IPS-NIHi7 (cell line): ENCODE measurements at regions not wholly inside any gene's neighbourhood (a gene's known extent, or its start where the extent isn't known, plus 50 kb on each side); places are given as distances from the start of the nearest gene placed in this dataset.

ENCODE experiments used
- DNase-seq: peaks from one replicate; pipeline ENCODE4 v3.0.0; 2012; ENCODE audit warnings: mixed read lengths; ENCODE audit errors: extremely low spot score

DNA sequence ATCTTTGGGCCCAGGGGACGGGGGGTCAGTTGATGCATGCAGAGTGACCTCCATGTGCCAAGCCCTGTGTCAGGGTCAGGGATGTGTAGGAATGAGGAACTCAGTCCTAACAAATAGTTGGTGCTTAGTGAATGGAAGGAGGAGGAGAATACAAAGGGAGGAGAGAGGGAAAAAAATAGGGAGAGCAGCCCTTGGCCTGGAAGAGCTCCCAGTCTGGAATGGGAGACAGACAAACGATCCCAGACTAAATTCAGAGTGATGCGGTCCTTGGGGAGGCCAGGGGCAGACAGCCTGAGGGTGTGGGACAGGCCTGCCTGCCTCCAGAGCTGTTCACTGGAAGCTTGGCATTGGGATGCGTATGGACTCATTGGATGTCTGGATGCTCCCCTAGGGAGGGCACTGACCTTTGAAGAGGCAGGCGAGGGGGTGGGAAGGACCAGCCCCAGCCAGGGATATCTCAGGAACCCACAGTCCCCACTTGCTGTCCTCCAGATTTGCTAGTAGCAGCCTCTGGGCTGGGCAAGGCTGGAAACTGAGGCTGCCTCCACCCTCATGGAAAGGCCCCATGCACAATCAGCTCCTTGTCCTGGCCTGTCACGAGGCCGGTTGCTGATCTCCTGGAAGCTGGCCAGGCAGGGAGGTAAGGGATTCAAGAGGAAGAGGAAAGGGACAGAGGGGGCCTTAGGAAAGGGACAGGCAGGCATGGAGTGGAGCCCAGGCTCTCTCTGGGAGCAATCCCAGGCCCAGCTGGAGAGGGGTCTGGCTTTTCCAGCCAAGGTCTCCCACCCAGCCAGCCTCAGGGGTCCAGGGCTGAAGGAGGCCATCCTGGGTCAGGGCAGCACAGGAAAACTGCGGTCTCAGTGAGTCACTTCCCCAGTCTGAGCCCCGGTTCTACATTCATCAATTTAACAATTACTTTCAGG, 69.0 kb upstream of the GGTA1 start:
- no peak for DNase-seq

- DNase-seq, result no peak
These were observed 69.6 kb upstream of the GGTA1 start for GRCh38 chr9:121569266-121569648.

GRCh38 chr9:121572581-121572980, 72.9 kb upstream of the GGTA1 start:
- no peak for DNase-seq

DNA sequence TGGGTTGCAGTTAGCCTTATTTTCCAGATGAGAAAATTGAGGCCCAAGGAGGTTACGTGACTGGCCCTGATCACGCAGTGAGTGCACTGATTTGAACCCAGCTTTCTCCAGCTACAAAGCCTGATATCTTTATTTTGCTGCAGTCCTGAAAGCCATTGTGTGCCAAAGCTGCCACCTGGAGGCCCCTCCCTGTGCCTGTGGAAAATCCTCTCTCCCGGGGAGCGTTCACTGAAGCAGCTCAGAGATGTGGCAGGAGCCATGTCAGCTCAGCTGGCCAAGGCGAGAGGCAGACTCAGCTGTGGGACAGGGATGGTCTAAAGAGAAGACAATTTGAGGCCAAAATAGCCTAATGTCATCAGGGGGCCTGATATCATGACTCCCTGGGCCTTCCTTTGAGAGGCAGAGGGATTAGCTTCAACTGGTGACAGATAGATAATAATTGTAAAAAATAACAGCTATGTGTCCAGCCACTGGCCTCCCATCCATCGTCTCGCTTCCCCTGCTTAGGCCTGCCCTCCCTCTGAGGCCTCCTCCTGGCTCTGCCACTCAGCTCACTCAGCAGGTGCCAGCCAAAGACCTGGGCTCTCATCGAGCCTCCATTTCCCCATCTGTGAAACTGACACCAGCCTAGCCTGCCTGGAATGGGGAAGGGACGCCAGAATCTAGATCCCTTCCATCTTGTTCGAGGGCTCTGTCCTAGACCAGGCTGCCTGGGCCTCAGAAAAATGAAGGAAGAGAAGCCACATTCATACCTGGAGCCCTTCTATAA, 74.3 kb upstream of the GGTA1 start:
- DNase-seq, result no peak

- DNase-seq, result no peak
These were observed 75.3 kb upstream of the GGTA1 start for GRCh38 chr9:121574774-121575519.

- DNase-seq, result no peak
These were observed 75.0 kb upstream of the DAB2IP start for GRCh38 chr9:121576281-121577075.

DNA sequence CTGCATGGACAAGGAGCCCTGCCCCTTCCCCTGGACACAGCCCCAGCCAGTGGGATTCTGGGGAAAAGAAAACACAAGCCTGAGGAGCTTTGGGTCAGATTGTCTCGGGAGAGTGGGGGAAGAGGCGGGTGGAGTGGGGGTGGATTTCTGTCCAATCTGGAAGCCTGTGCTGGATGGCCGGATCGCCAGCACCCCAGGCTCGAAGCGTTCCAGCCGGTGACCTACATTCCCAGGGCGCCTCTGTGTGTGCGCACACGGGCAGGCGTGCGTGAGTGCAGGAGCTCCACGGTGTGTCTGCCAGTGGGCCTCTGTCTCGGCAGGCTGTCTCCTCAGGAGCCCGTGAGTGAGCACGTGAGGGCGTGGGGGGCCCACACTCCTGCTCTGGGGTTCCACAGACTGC, 74.3 kb upstream of the DAB2IP start:
- DNase-seq, result no peak

- no peak for DNase-seq
These were observed 73.9 kb upstream of the DAB2IP start for GRCh38 chr9:121577572-121577971.

DNA sequence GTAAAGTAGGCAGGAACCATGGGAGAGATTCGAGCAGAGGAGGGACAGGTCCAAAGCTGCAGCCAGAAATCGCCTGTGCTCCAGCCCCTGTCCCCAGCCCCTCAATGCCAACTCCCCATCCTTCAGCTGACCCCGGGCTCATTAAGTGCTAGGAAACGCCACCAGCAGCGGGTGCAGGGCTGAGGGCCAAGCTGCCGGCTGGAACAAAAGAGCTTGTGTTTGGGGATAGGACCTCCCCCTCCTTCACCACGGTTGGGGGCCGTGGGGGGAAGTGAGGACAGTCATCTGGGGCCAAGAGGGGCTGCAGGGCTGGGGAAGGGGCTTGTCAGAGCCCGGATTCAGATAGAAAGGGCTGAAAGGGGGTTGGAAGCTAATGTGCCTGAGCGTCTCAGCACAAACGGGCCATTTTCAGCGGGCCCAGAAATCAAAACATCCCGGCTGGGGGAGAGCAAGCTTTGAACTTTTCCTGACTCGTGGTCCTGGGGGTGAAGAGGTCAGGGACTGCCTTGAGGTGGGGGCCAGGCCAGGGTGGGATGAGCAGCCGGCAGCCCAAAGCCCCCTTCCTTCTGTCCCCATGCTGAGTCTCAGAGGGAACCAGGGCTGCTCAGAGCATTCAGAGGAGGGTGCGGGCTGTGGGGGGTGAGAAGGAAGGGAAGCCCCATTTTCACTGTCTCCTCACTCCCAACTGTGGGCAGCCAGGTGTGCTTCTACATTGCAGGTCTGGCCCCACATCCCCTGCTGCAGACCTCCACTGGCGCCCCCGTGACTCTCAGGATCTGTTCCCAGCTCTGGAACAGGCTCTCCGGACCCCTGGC, 69.4 kb upstream of the DAB2IP start:
- peak; percentile 40 for DNase-seq

GRCh38 chr9:121582641-121583040, 68.8 kb upstream of the DAB2IP start:
- DNase-seq, result no peak

DNA sequence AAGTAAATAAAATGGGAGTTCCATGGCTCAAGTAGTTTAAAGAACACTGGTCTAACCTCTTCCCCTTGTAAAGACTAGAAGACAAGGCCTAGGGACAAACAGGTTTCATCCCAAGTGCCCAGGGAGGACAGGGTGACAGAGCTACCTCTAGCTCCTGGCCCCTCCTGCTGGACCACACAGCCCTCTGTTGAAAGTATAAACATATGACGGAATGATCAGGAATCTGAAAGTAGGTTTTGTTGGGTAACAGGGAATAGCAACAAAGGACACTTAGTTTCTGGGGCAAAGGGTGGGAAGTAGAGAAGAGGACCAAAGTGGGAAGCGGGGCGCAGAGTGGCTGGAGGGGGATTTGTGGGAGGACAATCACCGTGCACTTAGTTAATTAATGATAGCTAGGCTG, 67.0 kb upstream of the DAB2IP start:
- DNase-seq, result no peak

DNA sequence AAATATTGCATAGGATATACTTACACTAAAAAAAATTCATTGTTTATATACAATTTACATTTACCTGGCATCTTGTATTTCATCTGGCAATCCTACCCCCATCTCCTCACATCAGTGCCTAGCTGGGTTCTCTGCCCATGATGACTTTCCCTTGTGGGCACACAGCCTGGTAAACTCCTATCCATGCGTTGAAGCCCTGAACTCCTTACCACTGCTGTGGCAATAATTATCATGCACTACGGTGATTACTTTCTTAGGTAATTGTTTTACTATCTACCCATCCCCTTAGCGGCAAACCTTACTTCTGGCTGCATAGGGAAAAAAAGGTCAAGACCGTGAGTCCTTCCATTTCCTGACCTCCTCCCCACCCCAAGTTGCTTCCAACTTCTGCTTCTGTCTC, 63.6 kb upstream of the DAB2IP start:
- DNase-seq, result no peak

DNA sequence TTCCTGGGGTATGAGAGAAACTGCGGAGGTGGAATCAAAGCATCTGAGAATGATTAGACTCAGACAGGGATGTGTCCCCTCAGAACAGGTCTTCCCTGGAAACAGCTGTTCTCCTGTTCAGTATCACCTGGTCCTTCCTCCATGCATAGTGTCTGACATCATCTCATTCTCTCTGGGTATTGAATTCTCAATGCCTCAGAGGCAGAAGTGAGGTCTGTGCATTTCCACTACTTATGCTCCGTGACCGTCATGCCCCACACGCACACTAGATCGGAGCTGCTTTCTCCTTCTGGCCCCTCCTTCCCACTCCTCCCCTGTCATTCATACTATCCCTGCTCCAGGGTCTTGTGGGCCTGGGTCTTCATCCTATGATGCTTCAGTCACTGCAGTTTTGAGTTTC, 61.4 kb upstream of the DAB2IP start:
- no peak for DNase-seq

GRCh38 chr9:121592265-121592664, 59.2 kb upstream of the DAB2IP start:
- no peak for DNase-seq

GRCh38 chr9:121593066-121593465, 58.4 kb upstream of the DAB2IP start:
- DNase-seq, result no peak

DNA sequence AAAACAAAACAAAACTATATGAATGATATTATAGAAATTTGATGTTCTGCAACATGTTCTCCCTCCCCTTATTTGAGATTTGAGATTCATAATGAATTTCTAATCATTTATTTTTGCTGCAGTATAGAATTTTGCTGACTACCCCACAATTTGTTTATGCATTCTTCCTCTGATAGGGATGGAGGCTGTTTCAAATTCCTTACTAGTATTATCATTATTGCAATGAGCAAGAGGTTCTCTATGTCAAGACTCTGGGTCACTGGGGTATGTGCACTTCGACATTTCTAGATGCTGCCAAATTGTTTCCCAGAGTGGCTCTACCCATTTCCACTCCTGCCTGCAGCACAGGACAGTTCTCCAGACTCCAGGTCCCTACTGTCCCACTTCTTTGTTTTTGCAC, 54.9 kb upstream of the DAB2IP start:
- DNase-seq, result no peak

GRCh38 chr9:121597698-121598166, 53.7 kb upstream of the DAB2IP start:
- no peak for DNase-seq

GRCh38 chr9:121598167-121598964, 53.1 kb upstream of the DAB2IP start:
- DNase-seq, result peak; percentile 95
